PC-3 (cell line): ENCODE measurements at regions not wholly inside any gene's neighbourhood (a gene's known extent, or its start where the extent isn't known, plus 50 kb on each side); places are given as distances from the start of the nearest gene placed in this dataset.

Experiments used
- ATAC-seq: fragments of 200-7000 bp; cut with Tn5 transposase; 2 replicates; pipeline ENCODE4 v1.9.1; 2020; ENCODE audit warnings: mild to moderate bottlenecking, moderate library complexity
- BruUV-seq: library from RNA; stranded (reverse); fragments of 400-500 nt; replicated peaks from 2 replicates; lab custom pipeline; 2021; lab: Mats Ljungman, UMichigan
- CTCF ChIA-PET: fragments of 300-600 bp; sonication (Branson Sonifier 250); formaldehyde crosslinking; loops from one replicate; lab custom pipeline; 2022; ENCODE audit warnings: antibody characterized with exemption; lab: Charles Lee
- POLR2A ChIA-PET: fragments of 300-600 bp; sonication (Branson Sonifier 250); formaldehyde crosslinking; loops from one replicate; lab custom pipeline; 2022; ENCODE audit warnings: antibody characterized with exemption; ENCODE audit not compliant: unreplicated experiment; lab: Charles Lee
- DNase-seq: peaks from one replicate; pipeline ENCODE4 v3.0.0-alpha.2; 2015
- H2AFZ ChIP-seq: fragments of 300-600 bp; sonication (generic); 2 replicates; pipeline ENCODE4 v1.6.0; 2016; ENCODE audit warnings: antibody characterized with exemption, low read length
- H3F3A ChIP-seq: fragments of 300-600 bp; sonication (generic); one replicate; pipeline ENCODE4 v1.6.0; 2017; ENCODE audit warnings: antibody characterized with exemption, low read length, control low read depth, mild to moderate bottlenecking; ENCODE audit not compliant: unreplicated experiment
- H3K27ac ChIP-seq: fragments of 300-600 bp; sonication (generic); 2 replicates; pipeline ENCODE4 v1.5.1; 2016; ENCODE audit warnings: mild to moderate bottlenecking, low read length
- H3K27me3 ChIP-seq: fragments of 300-600 bp; sonication (generic); 2 replicates; pipeline ENCODE4 v1.6.1; 2016; ENCODE audit warnings: low read length, mixed read lengths
- H3K36me3 ChIP-seq: fragments of 300-600 bp; sonication (generic); 2 replicates; pipeline ENCODE4 v1.6.1; 2016; ENCODE audit warnings: low read depth, mixed run types, low read length, mixed read lengths
- H3K4me1 ChIP-seq: fragments of 300-600 bp; sonication (generic); 2 replicates; pipeline ENCODE4 v1.5.1; 2016; ENCODE audit warnings: low read length; ENCODE audit not compliant: insufficient read depth
- H3K4me2 ChIP-seq: fragments of 300-600 bp; sonication (generic); 2 replicates; pipeline ENCODE4 v1.6.0; 2016; ENCODE audit warnings: low read length
- H3K4me3 ChIP-seq: fragments of 300-600 bp; sonication (generic); 2 replicates; pipeline ENCODE4 v1.5.1; 2016; ENCODE audit warnings: mild to moderate bottlenecking, low read length, mixed read lengths
- H3K79me2 ChIP-seq: fragments of 300-600 bp; sonication (generic); 2 replicates; pipeline ENCODE4 v1.6.1; 2017; ENCODE audit warnings: low read length, mixed read lengths
- H3K9ac ChIP-seq: fragments of 300-600 bp; sonication (generic); 2 replicates; pipeline ENCODE4 v1.6.0; 2016; ENCODE audit warnings: mild to moderate bottlenecking, low read length
- H3K9me2 ChIP-seq: fragments of 300-600 bp; sonication (generic); replicated peaks from 2 replicates; pipeline ENCODE4 v1.6.1; 2016; ENCODE audit warnings: mixed run types, low read length, mixed read lengths
- H3K9me3 ChIP-seq: fragments of 300-600 bp; sonication (generic); 2 replicates; pipeline ENCODE4 v1.6.1; 2016; ENCODE audit warnings: low read length, mixed read lengths
- H4K20me1 ChIP-seq: fragments of 300-600 bp; sonication (generic); 2 replicates; pipeline ENCODE4 v1.6.1; 2016; ENCODE audit warnings: low read length, mixed read lengths
- EZH2 ChIP-seq: fragments of 300-600 bp; sonication (generic); IDR thresholded peaks from one replicate; pipeline ENCODE4 v1.6.1; 2017; ENCODE audit warnings: antibody characterized with exemption, mild to moderate bottlenecking, low read length; ENCODE audit not compliant: unreplicated experiment
- EZH2phosphoT487 ChIP-seq: fragments of 300-600 bp; sonication (generic); IDR thresholded peaks from 2 replicates; pipeline ENCODE4 v1.6.1; 2018; ENCODE audit warnings: mild to moderate bottlenecking, antibody characterized with exemption, low read length, borderline replicate concordance
- intact Hi-C: fragments of 100-400 bp; cut with micrococcal nuclease; formaldehyde crosslinking; loops from 2 replicates; pipeline ENCODE4 v1.9.0; 2023
- TF ChIP-seq, protein P1 (sequence below): fragments of 300-600 bp; sonication (generic); conservative IDR thresholded peaks from 2 replicates; pipeline ENCODE4 v1.5.1; 2017; ENCODE audit warnings: antibody characterized with exemption, low read depth, mild to moderate bottlenecking, low read length

DNA sequence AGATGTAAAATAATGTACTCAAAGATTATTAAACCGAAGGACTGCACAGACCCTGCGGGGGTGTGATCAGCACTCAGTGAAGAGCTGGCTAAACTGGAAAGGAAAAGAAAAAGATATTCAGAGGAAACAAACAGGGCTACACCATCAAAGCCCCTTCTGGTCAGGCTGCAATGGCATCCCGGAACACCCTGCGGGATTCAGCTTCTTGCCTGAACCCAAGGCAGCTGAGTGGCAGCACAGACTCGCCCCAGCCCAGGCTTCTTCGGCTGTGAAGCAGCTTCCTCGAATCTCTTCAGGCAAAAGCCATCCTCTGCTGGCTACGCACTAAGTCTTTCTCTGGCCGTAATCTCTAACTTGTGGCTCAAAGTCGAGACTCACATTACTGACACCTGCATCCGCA, 220.9 kb downstream of the TEX29 start:
- POLR2A ChIA-PET = no interaction called here
- H3K27ac ChIP-seq = no peak overlapping the region
- H3K9ac ChIP-seq = no peak overlapping the region
- no peaks in the 10 kb centered on the region for H3F3A ChIP-seq
- peaks cover 54% of the 10 kb centered on the region for H3K27me3 ChIP-seq
- ATAC-seq (no peak), DNase-seq (no peak)
- H3K4me1 ChIP-seq = no peaks in the 10 kb centered on the region
- H3K9me2 ChIP-seq = no peaks in the 10 kb centered on the region
- TF ChIP-seq EZH2 = no peak
- TF ChIP-seq, protein P1, sequence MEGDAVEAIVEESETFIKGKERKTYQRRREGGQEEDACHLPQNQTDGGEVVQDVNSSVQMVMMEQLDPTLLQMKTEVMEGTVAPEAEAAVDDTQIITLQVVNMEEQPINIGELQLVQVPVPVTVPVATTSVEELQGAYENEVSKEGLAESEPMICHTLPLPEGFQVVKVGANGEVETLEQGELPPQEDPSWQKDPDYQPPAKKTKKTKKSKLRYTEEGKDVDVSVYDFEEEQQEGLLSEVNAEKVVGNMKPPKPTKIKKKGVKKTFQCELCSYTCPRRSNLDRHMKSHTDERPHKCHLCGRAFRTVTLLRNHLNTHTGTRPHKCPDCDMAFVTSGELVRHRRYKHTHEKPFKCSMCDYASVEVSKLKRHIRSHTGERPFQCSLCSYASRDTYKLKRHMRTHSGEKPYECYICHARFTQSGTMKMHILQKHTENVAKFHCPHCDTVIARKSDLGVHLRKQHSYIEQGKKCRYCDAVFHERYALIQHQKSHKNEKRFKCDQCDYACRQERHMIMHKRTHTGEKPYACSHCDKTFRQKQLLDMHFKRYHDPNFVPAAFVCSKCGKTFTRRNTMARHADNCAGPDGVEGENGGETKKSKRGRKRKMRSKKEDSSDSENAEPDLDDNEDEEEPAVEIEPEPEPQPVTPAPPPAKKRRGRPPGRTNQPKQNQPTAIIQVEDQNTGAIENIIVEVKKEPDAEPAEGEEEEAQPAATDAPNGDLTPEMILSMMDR = no peak
- TF ChIP-seq EZH2phosphoT487 = no peak
- H3K79me2 ChIP-seq = no peaks in the 10 kb centered on the region
- no peak overlapping the region for H3K4me2 ChIP-seq
- H2AFZ ChIP-seq = no peak overlapping the region
- BruUV-seq = no TSS peak
- no peak overlapping the region for H3K4me3 ChIP-seq
- CTCF ChIA-PET = no interaction called here
- no peaks in the 10 kb centered on the region for H3K36me3 ChIP-seq
- intact Hi-C loops = no loop called here
- no peaks in the 10 kb centered on the region for H4K20me1 ChIP-seq
- no peaks in the 10 kb centered on the region for H3K9me3 ChIP-seq

DNA sequence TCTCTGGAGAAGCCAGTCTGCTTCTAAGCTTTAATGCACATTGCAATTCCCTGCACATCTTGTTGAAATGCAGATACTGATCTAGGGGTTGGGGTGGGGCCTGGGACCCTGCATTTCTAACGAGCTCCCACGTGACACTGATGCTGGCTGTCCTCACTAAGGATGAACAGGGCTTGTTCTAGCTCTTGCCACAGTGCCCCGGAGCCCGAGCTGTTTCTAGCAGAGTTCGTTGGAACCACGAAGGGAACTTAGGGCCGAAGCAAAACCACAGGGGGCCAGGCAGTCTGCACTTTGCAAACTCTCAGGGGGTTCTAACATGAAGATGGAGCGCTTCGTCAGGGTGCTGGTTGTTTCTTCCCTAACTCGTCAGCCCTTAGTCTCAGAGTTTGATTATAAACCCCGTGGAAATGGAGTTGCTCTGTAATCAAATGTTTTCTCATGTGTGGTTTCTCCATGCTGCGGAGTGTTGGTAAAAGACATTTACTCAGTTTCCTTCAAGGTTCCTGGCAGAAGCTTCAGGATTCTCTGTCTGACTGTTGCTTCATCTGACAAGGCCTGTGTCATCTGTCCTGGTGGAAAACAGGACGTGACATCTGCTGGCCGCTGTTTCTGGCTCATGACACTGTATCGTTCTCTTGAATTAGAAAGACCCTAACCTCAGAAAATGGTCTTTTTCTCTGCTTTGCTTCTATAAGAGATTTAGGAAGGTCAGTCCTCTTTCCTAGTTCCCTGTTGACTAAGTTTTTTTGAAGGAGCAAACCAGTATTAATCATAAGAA, 221.5 kb downstream of the TEX29 start:
- intact Hi-C loops = no loop called here
- ChIA-PET CTCF (no interaction called here), POLR2A (no interaction called here)
- TF ChIP-seq EZH2phosphoT487 (no peak), EZH2 (no peak)
- TF ChIP-seq, protein P1 = no peak
- no peaks in the 10 kb centered on the region for H3K79me2 ChIP-seq
- no TSS peak for BruUV-seq
- H3K4me3 ChIP-seq = no peak overlapping the region
- H3F3A ChIP-seq = no peaks in the 10 kb centered on the region
- H3K4me2 ChIP-seq = no peak overlapping the region
- no peaks in the 10 kb centered on the region for H4K20me1 ChIP-seq
- peaks cover 48% of the 10 kb centered on the region for H3K27me3 ChIP-seq
- ATAC-seq (no peak), DNase-seq (no peak)
- H3K9me2 ChIP-seq = no peaks in the 10 kb centered on the region
- H3K9me3 ChIP-seq = no peaks in the 10 kb centered on the region
- no peak overlapping the region for H2AFZ ChIP-seq
- no peaks in the 10 kb centered on the region for H3K36me3 ChIP-seq
- no peak overlapping the region for H3K27ac ChIP-seq
- H3K4me1 ChIP-seq = no peaks in the 10 kb centered on the region
- H3K9ac ChIP-seq = no peak overlapping the region

DNA sequence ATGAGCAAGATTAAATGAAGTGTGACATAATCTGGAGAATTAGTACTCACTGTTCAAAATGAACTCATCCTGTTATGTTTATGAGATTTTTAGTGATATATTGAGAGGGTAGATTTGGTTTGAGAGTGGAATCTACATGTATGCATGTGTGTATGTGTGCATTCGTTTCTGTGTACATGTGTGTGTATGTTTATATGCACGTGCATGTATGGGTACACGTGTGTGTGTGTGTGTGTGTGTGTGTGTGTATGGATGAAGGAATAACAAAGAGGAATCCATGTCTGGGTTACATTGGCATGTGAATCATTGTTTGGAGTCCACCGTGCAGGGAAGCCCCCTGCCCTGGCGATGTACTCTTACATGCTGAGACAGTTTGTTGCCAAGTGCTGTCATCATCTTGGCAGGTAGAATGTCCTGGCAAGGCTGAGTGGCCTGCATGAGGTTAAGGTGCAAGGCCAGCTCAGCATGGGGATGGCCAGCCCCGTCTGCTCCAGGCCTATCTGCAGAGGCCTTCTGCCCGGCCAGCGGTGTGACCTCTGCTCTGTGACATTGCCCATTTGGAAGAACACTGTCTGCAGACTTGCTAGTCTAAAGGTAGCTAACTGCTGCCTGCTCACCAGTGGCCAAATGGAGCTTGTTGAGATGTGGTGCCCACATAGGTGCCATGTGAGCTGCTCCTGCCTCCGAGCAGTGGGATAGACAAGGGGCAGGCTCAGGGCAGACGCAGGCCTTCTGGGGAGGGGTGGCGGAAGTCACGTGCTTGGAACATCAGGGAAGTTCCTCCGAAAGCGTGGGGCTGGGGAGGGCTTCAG, 222.3 kb downstream of the TEX29 start:
- no peaks in the 10 kb centered on the region for H3K9me3 ChIP-seq
- ChIA-PET POLR2A (no interaction called here), CTCF (no interaction called here)
- no peak overlapping the region for H2AFZ ChIP-seq
- no peaks in the 10 kb centered on the region for H3K79me2 ChIP-seq
- no peak overlapping the region for H3K9ac ChIP-seq
- DNase-seq = no peak
- no peak overlapping the region for H3K4me2 ChIP-seq
- no peak overlapping the region for H3K27ac ChIP-seq
- no peaks in the 10 kb centered on the region for H3K9me2 ChIP-seq
- no TSS peak for BruUV-seq
- intact Hi-C loops = no loop called here
- no peak for TF ChIP-seq EZH2phosphoT487
- TF ChIP-seq, protein P1 = no peak
- TF ChIP-seq EZH2 = no peak
- no peaks in the 10 kb centered on the region for H4K20me1 ChIP-seq
- H3K4me3 ChIP-seq = no peak overlapping the region
- no peaks in the 10 kb centered on the region for H3K36me3 ChIP-seq
- H3K27me3 ChIP-seq = peaks cover 40% of the 10 kb centered on the region
- ATAC-seq = no peak
- no peaks in the 10 kb centered on the region for H3F3A ChIP-seq
- H3K4me1 ChIP-seq = no peaks in the 10 kb centered on the region
